ENCODE measurements at regions not wholly inside any gene's neighbourhood (a gene's known extent, or its start where the extent isn't known, plus 50 kb on each side); places are given as distances from the start of the nearest gene placed in this dataset.

DNA sequence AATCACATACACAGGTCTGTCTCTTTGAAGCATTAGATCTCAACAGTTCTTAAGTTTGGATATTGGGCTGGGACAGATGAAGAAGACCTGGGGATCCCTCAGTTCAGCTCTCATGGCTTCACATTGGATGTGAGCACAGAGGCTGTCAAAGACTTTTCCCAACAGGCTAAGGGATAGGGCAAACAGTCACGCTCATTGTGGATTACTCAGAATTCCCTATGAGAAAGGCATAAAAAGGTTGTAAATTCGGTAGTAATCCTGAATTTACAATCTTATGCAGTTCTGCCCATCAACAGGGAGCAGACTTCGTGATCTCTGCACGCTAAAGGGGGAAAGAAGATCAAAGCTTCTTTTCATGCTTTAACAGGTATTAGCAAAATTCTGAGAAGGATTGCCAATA, 448.4 kb downstream of the DAD1 start:
- in situ Hi-C loops (cut with HindIII; ENCODE audit: low pct_unique_long_range_greater_than_20kb, low sequenced_read_pairs) = no loop called here
- intact Hi-C loops (cut with micrococcal nuclease; ENCODE audit: unreplicated experiment) = no loop called here
- no peaks in the 10 kb centered on the region for H3K4me1 ChIP-seq (ENCODE audit: control insufficient read depth, insufficient read depth, low read length)
- H3K4me3 ChIP-seq (ENCODE audit: low read depth in 2 of 2, low read length in 2 of 2) = no peak overlapping the region
- TF ChIP-seq CTCF (IDR thresholded peaks at IDR 0.05) = no peak
- no peak for TF ChIP-seq TCF7L2 (IDR thresholded peaks at IDR 0.05; ENCODE audit: low read depth, low read length)
- TF ChIP-seq SIN3A (IDR thresholded peaks at IDR 0.05; ENCODE audit: borderline replicate concordance, insufficient read depth, low read depth, low read length) = no peak
- no peak for TF ChIP-seq POLR2AphosphoS5 (IDR thresholded peaks at IDR 0.05; ENCODE audit: low read depth, low read length)
- TF ChIP-seq, protein P1, sequence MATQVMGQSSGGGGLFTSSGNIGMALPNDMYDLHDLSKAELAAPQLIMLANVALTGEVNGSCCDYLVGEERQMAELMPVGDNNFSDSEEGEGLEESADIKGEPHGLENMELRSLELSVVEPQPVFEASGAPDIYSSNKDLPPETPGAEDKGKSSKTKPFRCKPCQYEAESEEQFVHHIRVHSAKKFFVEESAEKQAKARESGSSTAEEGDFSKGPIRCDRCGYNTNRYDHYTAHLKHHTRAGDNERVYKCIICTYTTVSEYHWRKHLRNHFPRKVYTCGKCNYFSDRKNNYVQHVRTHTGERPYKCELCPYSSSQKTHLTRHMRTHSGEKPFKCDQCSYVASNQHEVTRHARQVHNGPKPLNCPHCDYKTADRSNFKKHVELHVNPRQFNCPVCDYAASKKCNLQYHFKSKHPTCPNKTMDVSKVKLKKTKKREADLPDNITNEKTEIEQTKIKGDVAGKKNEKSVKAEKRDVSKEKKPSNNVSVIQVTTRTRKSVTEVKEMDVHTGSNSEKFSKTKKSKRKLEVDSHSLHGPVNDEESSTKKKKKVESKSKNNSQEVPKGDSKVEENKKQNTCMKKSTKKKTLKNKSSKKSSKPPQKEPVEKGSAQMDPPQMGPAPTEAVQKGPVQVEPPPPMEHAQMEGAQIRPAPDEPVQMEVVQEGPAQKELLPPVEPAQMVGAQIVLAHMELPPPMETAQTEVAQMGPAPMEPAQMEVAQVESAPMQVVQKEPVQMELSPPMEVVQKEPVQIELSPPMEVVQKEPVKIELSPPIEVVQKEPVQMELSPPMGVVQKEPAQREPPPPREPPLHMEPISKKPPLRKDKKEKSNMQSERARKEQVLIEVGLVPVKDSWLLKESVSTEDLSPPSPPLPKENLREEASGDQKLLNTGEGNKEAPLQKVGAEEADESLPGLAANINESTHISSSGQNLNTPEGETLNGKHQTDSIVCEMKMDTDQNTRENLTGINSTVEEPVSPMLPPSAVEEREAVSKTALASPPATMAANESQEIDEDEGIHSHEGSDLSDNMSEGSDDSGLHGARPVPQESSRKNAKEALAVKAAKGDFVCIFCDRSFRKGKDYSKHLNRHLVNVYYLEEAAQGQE (IDR thresholded peaks at IDR 0.05; ENCODE audit: insufficient read depth in 1 of 2, low read depth in 2 of 2, low read length in 1 of 2) = no peak
- no peak for DNase-seq (ENCODE audit: low read depth, low spot score)
- ChIA-PET CTCF (no interaction called here), POLR2A (no interaction called here)
- no peaks in the 10 kb centered on the region; the same call in 1 of the 2 replicates for H3K27me3 ChIP-seq (ENCODE audit: control insufficient read depth, insufficient read depth, low read length)
- BruUV-seq (replicated peaks) = no TSS peak
- H3K36me3 ChIP-seq (ENCODE audit: control insufficient read depth, insufficient read depth, low read length) = no peaks in the 10 kb centered on the region
- H3K9me3 ChIP-seq (ENCODE audit: control insufficient read depth, insufficient read depth, low read depth, low read length) = peaks cover 3% of the 10 kb centered on the region; the same call in 1 of the 2 replicates
- ATAC-seq = no peak
- no peak overlapping the region for H3K27ac ChIP-seq (ENCODE audit: low read length)

GRCh38 chr14:22131749-22132476, 457.1 kb downstream of the DAD1 start:
- CTCF ChIA-PET = interaction anchor here (0.9 kb wide), 1 partner anchor 61 kb away, joined by 4 read pairs; no protein-coding TSS in a partner anchor
- POLR2A ChIA-PET = interaction anchor here (0.6 kb wide), 1 partner anchor 11 kb away, joined by 3 read pairs; no protein-coding TSS in a partner anchor
- no peaks in the 10 kb centered on the region for H3K36me3 ChIP-seq (ENCODE audit: control insufficient read depth, insufficient read depth, low read length)
- intact Hi-C loops (cut with micrococcal nuclease; ENCODE audit: unreplicated experiment) (no loop called here), in situ Hi-C loops (cut with HindIII; ENCODE audit: low pct_unique_long_range_greater_than_20kb, low sequenced_read_pairs) (no loop called here)
- H3K9me3 ChIP-seq (ENCODE audit: control insufficient read depth, insufficient read depth, low read depth, low read length) = peaks cover 3% of the 10 kb centered on the region; the same call in 1 of the 2 replicates
- no peaks in the 10 kb centered on the region for H3K27me3 ChIP-seq (ENCODE audit: control insufficient read depth, insufficient read depth, low read length)
- TF ChIP-seq POLR2AphosphoS5 (IDR thresholded peaks at IDR 0.05; ENCODE audit: low read depth, low read length) = no peak
- no peak for TF ChIP-seq TCF7L2 (IDR thresholded peaks at IDR 0.05; ENCODE audit: low read depth, low read length)
- TF ChIP-seq, protein P1 (IDR thresholded peaks at IDR 0.05; ENCODE audit: insufficient read depth in 1 of 2, low read depth in 2 of 2, low read length in 1 of 2) = no peak
- no peak for TF ChIP-seq SIN3A (IDR thresholded peaks at IDR 0.05; ENCODE audit: borderline replicate concordance, insufficient read depth, low read depth, low read length)
- TF ChIP-seq CTCF (IDR thresholded peaks at IDR 0.05) = peak; percentile 52
- no peak overlapping the region for H3K4me3 ChIP-seq (ENCODE audit: low read depth in 2 of 2, low read length in 2 of 2)
- H3K27ac ChIP-seq (ENCODE audit: low read length) = no peak overlapping the region
- no peaks in the 10 kb centered on the region for H3K4me1 ChIP-seq (ENCODE audit: control insufficient read depth, insufficient read depth, low read length)
- no TSS peak for BruUV-seq (replicated peaks)
- ATAC-seq (no peak), DNase-seq (ENCODE audit: low read depth, low spot score) (no peak)
